ENCODE measurements at regions not wholly inside any gene's neighbourhood (a gene's known extent, or its start where the extent isn't known, plus 50 kb on each side); places are given as distances from the start of the nearest gene placed in this dataset.

GRCh38 chr2:18245375-18245774 lies 315.1 kb downstream of the RDH14 start:
- no peaks in the 10 kb centered on the region for H3K4me1 ChIP-seq (ENCODE audit: control insufficient read depth, low read depth, low read length)
- H2BK15ac ChIP-seq (replicated peaks; ENCODE audit: low read depth), result no peak overlapping the region
- no CpG with 5 or more reads among the region's 1 CpG for WGBS (ENCODE audit: extremely low coverage, insufficient coverage, low lambda C conversion rate)
- H3K23ac ChIP-seq (ENCODE audit: low read length), result no peak overlapping the region
- H4K8ac ChIP-seq (ENCODE audit: low read depth, low read length), result no peak overlapping the region
- no peaks in the 10 kb centered on the region for H3K27me3 ChIP-seq (ENCODE audit: insufficient read depth, low read length, poor library complexity)
- H3K4ac ChIP-seq (ENCODE audit: low read depth, low read length), result no peak overlapping the region
- no peak overlapping the region for H3K27ac ChIP-seq (ENCODE audit: low read depth, low read length)
- H2AK5ac ChIP-seq (ENCODE audit: low read length), result no peak overlapping the region
- no peaks in the 10 kb centered on the region for H3K36me3 ChIP-seq (ENCODE audit: control insufficient read depth, insufficient read depth, low read length)
- H3K18ac ChIP-seq (ENCODE audit: low read length), result no peak overlapping the region
- H3K79me1 ChIP-seq (ENCODE audit: low read length), result no peaks in the 10 kb centered on the region
- no peaks in the 10 kb centered on the region for H3K79me2 ChIP-seq (ENCODE audit: control insufficient read depth, insufficient read depth, low read length)
- H3K4me3 ChIP-seq (ENCODE audit: low read length), result no peak overlapping the region
- H2BK120ac ChIP-seq (ENCODE audit: low read depth, low read length), result no peak overlapping the region
- no peak overlapping the region for H4K5ac ChIP-seq (ENCODE audit: low read length)
- no peak overlapping the region for H3K56ac ChIP-seq (ENCODE audit: low read length)
- no peak overlapping the region for H3K4me2 ChIP-seq (ENCODE audit: low read length)
- DNase-seq, result no peak
- H3K9ac ChIP-seq (ENCODE audit: low read length), result no peak overlapping the region
- H2BK5ac ChIP-seq (ENCODE audit: low read length), result no peak overlapping the region

GRCh38 chr2:18244845-18245244 lies 315.6 kb downstream of the RDH14 start:
- H2BK15ac ChIP-seq (replicated peaks; ENCODE audit: low read depth), result no peak overlapping the region
- H3K27me3 ChIP-seq (ENCODE audit: insufficient read depth, low read length, poor library complexity), result no peaks in the 10 kb centered on the region
- H4K8ac ChIP-seq (ENCODE audit: low read depth, low read length), result no peak overlapping the region
- no peak overlapping the region for H3K23ac ChIP-seq (ENCODE audit: low read length)
- DNase-seq, result peak; percentile 36
- H3K79me1 ChIP-seq (ENCODE audit: low read length), result no peaks in the 10 kb centered on the region
- no peaks in the 10 kb centered on the region for H3K79me2 ChIP-seq (ENCODE audit: control insufficient read depth, insufficient read depth, low read length)
- H2AK5ac ChIP-seq (ENCODE audit: low read length), result no peak overlapping the region
- no peak overlapping the region for H3K4me3 ChIP-seq (ENCODE audit: low read length)
- no peak overlapping the region for H4K5ac ChIP-seq (ENCODE audit: low read length)
- H2BK5ac ChIP-seq (ENCODE audit: low read length), result no peak overlapping the region
- H3K4me2 ChIP-seq (ENCODE audit: low read length), result no peak overlapping the region
- no peak overlapping the region for H2BK120ac ChIP-seq (ENCODE audit: low read depth, low read length)
- no peaks in the 10 kb centered on the region for H3K4me1 ChIP-seq (ENCODE audit: control insufficient read depth, low read depth, low read length)
- no CpG with 5 or more reads among the region's 2 CpGs for WGBS (ENCODE audit: extremely low coverage, insufficient coverage, low lambda C conversion rate)
- no peak overlapping the region for H3K27ac ChIP-seq (ENCODE audit: low read depth, low read length)
- H3K56ac ChIP-seq (ENCODE audit: low read length), result no peak overlapping the region
- H3K36me3 ChIP-seq (ENCODE audit: control insufficient read depth, insufficient read depth, low read length), result no peaks in the 10 kb centered on the region
- no peak overlapping the region for H3K4ac ChIP-seq (ENCODE audit: low read depth, low read length)
- H3K9ac ChIP-seq (ENCODE audit: low read length), result no peak overlapping the region
- H3K18ac ChIP-seq (ENCODE audit: low read length), result no peak overlapping the region

- Histone ChIP-seq H2BK5ac (ENCODE audit: low read length) (no peak overlapping the region), H3K9ac (ENCODE audit: low read length) (no peak overlapping the region), H2AK5ac (ENCODE audit: low read length) (no peak overlapping the region), H2BK120ac (ENCODE audit: low read depth, low read length) (no peak overlapping the region), H3K36me3 (ENCODE audit: control insufficient read depth, insufficient read depth, low read length) (no peaks in the 10 kb centered on the region), H2BK15ac (replicated peaks; ENCODE audit: low read depth) (no peak overlapping the region), H4K8ac (ENCODE audit: low read depth, low read length) (no peak overlapping the region), H3K18ac (ENCODE audit: low read length) (no peak overlapping the region), H3K79me2 (ENCODE audit: control insufficient read depth, insufficient read depth, low read length) (no peaks in the 10 kb centered on the region), H3K4me2 (ENCODE audit: low read length) (no peak overlapping the region), H3K23ac (ENCODE audit: low read length) (no peak overlapping the region), H3K4me3 (ENCODE audit: low read length) (no peak overlapping the region), H3K27me3 (ENCODE audit: insufficient read depth, low read length, poor library complexity) (no peaks in the 10 kb centered on the region), H4K5ac (ENCODE audit: low read length) (no peak overlapping the region), H3K79me1 (ENCODE audit: low read length) (no peaks in the 10 kb centered on the region), H3K4ac (ENCODE audit: low read depth, low read length) (no peak overlapping the region), H3K4me1 (ENCODE audit: control insufficient read depth, low read depth, low read length) (no peaks in the 10 kb centered on the region), H3K56ac (ENCODE audit: low read length) (no peak overlapping the region), H3K27ac (ENCODE audit: low read depth, low read length) (no peak overlapping the region)
- DNase-seq, result no peak
Observed at GRCh38 chr2:18243816-18244215, 316.6 kb downstream of the RDH14 start.

DNA sequence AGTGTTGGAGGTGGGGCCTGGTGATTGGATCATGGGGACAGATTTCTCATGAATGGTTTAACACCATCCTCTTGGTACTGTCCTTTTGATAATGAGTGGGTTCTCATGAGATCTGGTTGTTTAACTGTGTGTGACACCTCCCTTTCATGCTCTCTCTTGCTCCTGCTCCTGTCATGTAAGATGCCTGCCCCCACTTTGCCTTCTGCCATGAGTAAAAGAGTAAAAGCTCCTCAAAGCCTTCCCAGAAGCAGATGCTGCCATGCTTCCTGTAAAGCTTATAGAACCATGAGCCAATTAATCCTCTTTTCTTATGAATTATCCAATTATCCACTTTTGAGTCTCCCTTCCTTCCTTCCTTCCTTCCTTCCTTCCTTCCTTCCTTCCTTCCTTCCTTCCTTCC lies 317.7 kb downstream of the RDH14 start:
- H3K36me3 ChIP-seq (ENCODE audit: control insufficient read depth, insufficient read depth, low read length), result no peaks in the 10 kb centered on the region
- H3K23ac ChIP-seq (ENCODE audit: low read length), result no peak overlapping the region
- H3K4ac ChIP-seq (ENCODE audit: low read depth, low read length), result no peak overlapping the region

DNA sequence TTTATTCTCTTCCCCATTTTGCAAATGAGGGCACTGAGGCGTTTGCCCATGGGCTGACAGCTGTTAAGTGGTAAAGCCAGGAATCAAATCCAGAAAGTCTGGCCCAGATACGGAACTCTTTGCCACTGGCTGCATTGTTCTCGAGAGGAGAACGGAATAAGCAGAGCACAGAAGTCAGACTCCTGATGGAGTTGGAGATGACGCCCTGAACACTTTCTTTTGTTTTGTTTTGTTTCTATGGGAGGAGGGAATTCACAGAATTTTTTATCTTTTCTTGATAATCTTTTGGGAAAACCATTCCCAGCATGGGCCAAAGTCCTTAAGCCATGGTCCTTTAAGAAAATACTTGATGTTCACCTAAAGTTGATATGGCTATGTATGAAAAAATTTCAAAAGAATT lies 322.2 kb downstream of the RDH14 start:
- peak; percentile 68 for DNase-seq

More for the DNA sequence above, 317.7 kb downstream of the RDH14 start:
- no peak overlapping the region for H2BK15ac ChIP-seq (replicated peaks; ENCODE audit: low read depth)
- H3K4me3 ChIP-seq (ENCODE audit: low read length), result no peak overlapping the region
- H2BK5ac ChIP-seq (ENCODE audit: low read length), result no peak overlapping the region
- H3K4me1 ChIP-seq (ENCODE audit: control insufficient read depth, low read depth, low read length), result no peaks in the 10 kb centered on the region
- no peak overlapping the region for H3K56ac ChIP-seq (ENCODE audit: low read length)
- H3K79me1 ChIP-seq (ENCODE audit: low read length), result no peaks in the 10 kb centered on the region
- no peaks in the 10 kb centered on the region for H3K79me2 ChIP-seq (ENCODE audit: control insufficient read depth, insufficient read depth, low read length)
- H3K9ac ChIP-seq (ENCODE audit: low read length), result no peak overlapping the region
- no peaks in the 10 kb centered on the region for H3K27me3 ChIP-seq (ENCODE audit: insufficient read depth, low read length, poor library complexity)
- H4K8ac ChIP-seq (ENCODE audit: low read depth, low read length), result no peak overlapping the region
- no peak overlapping the region for H2AK5ac ChIP-seq (ENCODE audit: low read length)
- DNase-seq, result no peak
- H2BK120ac ChIP-seq (ENCODE audit: low read depth, low read length), result no peak overlapping the region
- H3K4me2 ChIP-seq (ENCODE audit: low read length), result no peak overlapping the region
- no peak overlapping the region for H3K18ac ChIP-seq (ENCODE audit: low read length)
- no peak overlapping the region for H4K5ac ChIP-seq (ENCODE audit: low read length)
- H3K27ac ChIP-seq (ENCODE audit: low read depth, low read length), result no peak overlapping the region

GRCh38 chr2:18237298-18237697 lies 323.2 kb downstream of the RDH14 start:
- Histone ChIP-seq H2BK15ac (replicated peaks; ENCODE audit: low read depth) (no peak overlapping the region), H3K27me3 (ENCODE audit: insufficient read depth, low read length, poor library complexity) (no peaks in the 10 kb centered on the region), H3K79me1 (ENCODE audit: low read length) (no peaks in the 10 kb centered on the region), H3K4me3 (ENCODE audit: low read length) (no peak overlapping the region), H3K4me1 (ENCODE audit: control insufficient read depth, low read depth, low read length) (peaks cover 3% of the 10 kb centered on the region), H3K4me2 (ENCODE audit: low read length) (no peak overlapping the region), H2AK5ac (ENCODE audit: low read length) (no peak overlapping the region), H2BK5ac (ENCODE audit: low read length) (no peak overlapping the region), H3K4ac (ENCODE audit: low read depth, low read length) (no peak overlapping the region), H3K23ac (ENCODE audit: low read length) (no peak overlapping the region), H4K8ac (ENCODE audit: low read depth, low read length) (no peak overlapping the region), H4K5ac (ENCODE audit: low read length) (no peak overlapping the region), H3K79me2 (ENCODE audit: control insufficient read depth, insufficient read depth, low read length) (no peaks in the 10 kb centered on the region), H3K9ac (ENCODE audit: low read length) (no peak overlapping the region), H2BK120ac (ENCODE audit: low read depth, low read length) (no peak overlapping the region), H3K18ac (ENCODE audit: low read length) (no peak overlapping the region), H3K56ac (ENCODE audit: low read length) (no peak overlapping the region), H3K27ac (ENCODE audit: low read depth, low read length) (no peak overlapping the region), H3K36me3 (ENCODE audit: control insufficient read depth, insufficient read depth, low read length) (no peaks in the 10 kb centered on the region)
- WGBS (ENCODE audit: extremely low coverage, insufficient coverage, low lambda C conversion rate), result no CpG with 5 or more reads among the region's 2 CpGs
- no peak for DNase-seq

More for the DNA sequence above, 322.2 kb downstream of the RDH14 start:
- no peak overlapping the region for H3K23ac ChIP-seq (ENCODE audit: low read length)
- H3K9ac ChIP-seq (ENCODE audit: low read length), result no peak overlapping the region
- H2BK5ac ChIP-seq (ENCODE audit: low read length), result no peak overlapping the region
- no peak overlapping the region for H3K27ac ChIP-seq (ENCODE audit: low read depth, low read length)
- H3K79me2 ChIP-seq (ENCODE audit: control insufficient read depth, insufficient read depth, low read length), result no peaks in the 10 kb centered on the region
- no peak overlapping the region for H3K4me2 ChIP-seq (ENCODE audit: low read length)
- no peak overlapping the region for H3K4me3 ChIP-seq (ENCODE audit: low read length)
- H4K8ac ChIP-seq (ENCODE audit: low read depth, low read length), result no peak overlapping the region
- no peak overlapping the region for H2AK5ac ChIP-seq (ENCODE audit: low read length)
- no peak overlapping the region for H3K18ac ChIP-seq (ENCODE audit: low read length)
- H2BK15ac ChIP-seq (replicated peaks; ENCODE audit: low read depth), result no peak overlapping the region
- no peaks in the 10 kb centered on the region for H3K79me1 ChIP-seq (ENCODE audit: low read length)
- H3K4me1 ChIP-seq (ENCODE audit: control insufficient read depth, low read depth, low read length), result peaks cover 3% of the 10 kb centered on the region
- no peak overlapping the region for H4K5ac ChIP-seq (ENCODE audit: low read length)
- H2BK120ac ChIP-seq (ENCODE audit: low read depth, low read length), result no peak overlapping the region
- WGBS (ENCODE audit: extremely low coverage, insufficient coverage, low lambda C conversion rate), result no CpG with 5 or more reads among the region's 5 CpGs
- no peaks in the 10 kb centered on the region for H3K27me3 ChIP-seq (ENCODE audit: insufficient read depth, low read length, poor library complexity)
- no peaks in the 10 kb centered on the region for H3K36me3 ChIP-seq (ENCODE audit: control insufficient read depth, insufficient read depth, low read length)
- no peak overlapping the region for H3K4ac ChIP-seq (ENCODE audit: low read depth, low read length)
- H3K56ac ChIP-seq (ENCODE audit: low read length), result no peak overlapping the region

Data from mesendoderm (in vitro differentiated cells).